ENCODE measurements at regions not wholly inside any gene's neighbourhood (a gene's known extent, or its start where the extent isn't known, plus 50 kb on each side); places are given as distances from the start of the nearest gene placed in this dataset.

DNA sequence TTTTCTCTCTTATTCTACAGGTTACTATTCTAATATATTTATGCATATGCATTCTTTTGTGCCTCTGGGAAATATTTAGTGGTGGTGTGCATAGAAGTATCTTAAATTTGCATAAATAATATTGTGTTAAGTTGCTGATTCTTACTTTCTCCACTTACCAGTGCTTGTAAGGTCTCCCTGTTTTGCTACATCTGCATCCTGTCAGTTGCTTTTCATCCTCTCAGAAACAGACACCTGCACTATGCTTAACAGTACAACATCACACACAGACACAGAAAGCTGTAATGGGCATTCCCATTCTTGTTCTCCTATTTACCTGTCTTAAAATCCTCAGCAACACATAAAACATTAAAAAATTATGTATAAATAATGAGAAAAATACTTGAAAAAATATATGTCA, 713.3 kb upstream of the RGMB start:
- Histone ChIP-seq H3K9me3 (ENCODE audit: control insufficient read depth, insufficient read depth, low read depth, low read length) (no peaks in the 10 kb centered on the region), H3K4me3 (ENCODE audit: low read depth, low read length) (no peak overlapping the region), H3K36me3 (ENCODE audit: control insufficient read depth in 2 of 2, insufficient read depth in 1 of 2, low read length in 2 of 2) (no peaks in the 10 kb centered on the region), H3K4me1 (ENCODE audit: control insufficient read depth, insufficient read depth, low read length) (no peaks in the 10 kb centered on the region), H3K27ac (ENCODE audit: extremely low read depth, low read depth, low read length) (no peak overlapping the region)
- POLR2A ChIA-PET: no interaction called here
- TF ChIP-seq, protein P1, sequence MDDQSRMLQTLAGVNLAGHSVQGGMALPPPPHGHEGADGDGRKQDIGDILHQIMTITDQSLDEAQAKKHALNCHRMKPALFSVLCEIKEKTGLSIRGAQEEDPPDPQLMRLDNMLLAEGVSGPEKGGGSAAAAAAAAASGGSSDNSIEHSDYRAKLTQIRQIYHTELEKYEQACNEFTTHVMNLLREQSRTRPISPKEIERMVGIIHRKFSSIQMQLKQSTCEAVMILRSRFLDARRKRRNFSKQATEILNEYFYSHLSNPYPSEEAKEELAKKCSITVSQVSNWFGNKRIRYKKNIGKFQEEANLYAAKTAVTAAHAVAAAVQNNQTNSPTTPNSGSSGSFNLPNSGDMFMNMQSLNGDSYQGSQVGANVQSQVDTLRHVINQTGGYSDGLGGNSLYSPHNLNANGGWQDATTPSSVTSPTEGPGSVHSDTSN (CRISPR knock-in tag; IDR thresholded peaks at IDR 0.05): no peak
- TF ChIP-seq ZNF549 (tag by site-specific recombination; IDR thresholded peaks at IDR 0.05): no peak
- no peak for TF ChIP-seq ZNF510 (tag by site-specific recombination; IDR thresholded peaks at IDR 0.05; ENCODE audit: insufficient replicate concordance)
- TF ChIP-seq ZNF623 (tag by site-specific recombination; IDR thresholded peaks at IDR 0.05): no peak
- TF ChIP-seq ZFP69B (tag by site-specific recombination; IDR thresholded peaks at IDR 0.05): no peak
- TF ChIP-seq ZNF629 (tag by site-specific recombination; IDR thresholded peaks at IDR 0.05): no peak
- TF ChIP-seq ZNF175 (tag by site-specific recombination; IDR thresholded peaks at IDR 0.05): no peak
- TF ChIP-seq, protein P2, sequence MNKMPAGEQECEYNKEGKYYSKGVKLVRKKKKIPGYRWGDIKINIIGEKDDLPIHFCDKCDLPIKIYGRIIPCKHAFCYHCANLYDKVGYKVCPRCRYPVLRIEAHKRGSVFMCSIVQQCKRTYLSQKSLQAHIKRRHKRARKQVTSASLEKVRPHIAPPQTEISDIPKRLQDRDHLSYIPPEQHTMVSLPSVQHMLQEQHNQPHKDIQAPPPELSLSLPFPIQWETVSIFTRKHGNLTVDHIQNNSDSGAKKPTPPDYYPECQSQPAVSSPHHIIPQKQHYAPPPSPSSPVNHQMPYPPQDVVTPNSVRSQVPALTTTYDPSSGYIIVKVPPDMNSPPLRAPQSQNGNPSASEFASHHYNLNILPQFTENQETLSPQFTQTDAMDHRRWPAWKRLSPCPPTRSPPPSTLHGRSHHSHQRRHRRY (tag by site-specific recombination; IDR thresholded peaks at IDR 0.05): no peak
- no peak for TF ChIP-seq ZNF132 (tag by site-specific recombination; IDR thresholded peaks at IDR 0.05; ENCODE audit: borderline replicate concordance)
- TF ChIP-seq, protein P3, sequence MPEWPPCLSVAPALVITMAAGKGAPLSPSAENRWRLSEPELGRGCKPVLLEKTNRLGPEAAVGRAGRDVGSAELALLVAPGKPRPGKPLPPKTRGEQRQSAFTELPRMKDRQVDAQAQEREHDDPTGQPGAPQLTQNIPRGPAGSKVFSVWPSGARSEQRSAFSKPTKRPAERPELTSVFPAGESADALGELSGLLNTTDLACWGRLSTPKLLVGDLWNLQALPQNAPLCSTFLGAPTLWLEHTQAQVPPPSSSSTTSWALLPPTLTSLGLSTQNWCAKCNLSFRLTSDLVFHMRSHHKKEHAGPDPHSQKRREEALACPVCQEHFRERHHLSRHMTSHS (tag by site-specific recombination; IDR thresholded peaks at IDR 0.05): no peak
- TF ChIP-seq, protein P4, sequence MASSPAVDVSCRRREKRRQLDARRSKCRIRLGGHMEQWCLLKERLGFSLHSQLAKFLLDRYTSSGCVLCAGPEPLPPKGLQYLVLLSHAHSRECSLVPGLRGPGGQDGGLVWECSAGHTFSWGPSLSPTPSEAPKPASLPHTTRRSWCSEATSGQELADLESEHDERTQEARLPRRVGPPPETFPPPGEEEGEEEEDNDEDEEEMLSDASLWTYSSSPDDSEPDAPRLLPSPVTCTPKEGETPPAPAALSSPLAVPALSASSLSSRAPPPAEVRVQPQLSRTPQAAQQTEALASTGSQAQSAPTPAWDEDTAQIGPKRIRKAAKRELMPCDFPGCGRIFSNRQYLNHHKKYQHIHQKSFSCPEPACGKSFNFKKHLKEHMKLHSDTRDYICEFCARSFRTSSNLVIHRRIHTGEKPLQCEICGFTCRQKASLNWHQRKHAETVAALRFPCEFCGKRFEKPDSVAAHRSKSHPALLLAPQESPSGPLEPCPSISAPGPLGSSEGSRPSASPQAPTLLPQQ (tag by site-specific recombination; IDR thresholded peaks at IDR 0.05): no peak
- TF ChIP-seq ZNF768 (tag by site-specific recombination; IDR thresholded peaks at IDR 0.05): no peak
- TF ChIP-seq, protein P5, sequence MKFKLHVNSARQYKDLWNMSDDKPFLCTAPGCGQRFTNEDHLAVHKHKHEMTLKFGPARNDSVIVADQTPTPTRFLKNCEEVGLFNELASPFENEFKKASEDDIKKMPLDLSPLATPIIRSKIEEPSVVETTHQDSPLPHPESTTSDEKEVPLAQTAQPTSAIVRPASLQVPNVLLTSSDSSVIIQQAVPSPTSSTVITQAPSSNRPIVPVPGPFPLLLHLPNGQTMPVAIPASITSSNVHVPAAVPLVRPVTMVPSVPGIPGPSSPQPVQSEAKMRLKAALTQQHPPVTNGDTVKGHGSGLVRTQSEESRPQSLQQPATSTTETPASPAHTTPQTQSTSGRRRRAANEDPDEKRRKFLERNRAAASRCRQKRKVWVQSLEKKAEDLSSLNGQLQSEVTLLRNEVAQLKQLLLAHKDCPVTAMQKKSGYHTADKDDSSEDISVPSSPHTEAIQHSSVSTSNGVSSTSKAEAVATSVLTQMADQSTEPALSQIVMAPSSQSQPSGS (tag by site-specific recombination; IDR thresholded peaks at IDR 0.05; ENCODE audit: low read depth): no peak
- TF ChIP-seq ZNF23 (tag by site-specific recombination; IDR thresholded peaks at IDR 0.05; ENCODE audit: borderline replicate concordance): no peak
- no peak for TF ChIP-seq ZNF211 (tag by site-specific recombination; IDR thresholded peaks at IDR 0.05; ENCODE audit: low read depth)
- no peak for TF ChIP-seq RBAK (tag by site-specific recombination; IDR thresholded peaks at IDR 0.05)
- TF ChIP-seq ZNF248 (tag by site-specific recombination; IDR thresholded peaks at IDR 0.05): no peak
- TF ChIP-seq ZFP3 (tag by site-specific recombination; IDR thresholded peaks at IDR 0.05; ENCODE audit: low read depth): no peak
- TF ChIP-seq, protein P6, sequence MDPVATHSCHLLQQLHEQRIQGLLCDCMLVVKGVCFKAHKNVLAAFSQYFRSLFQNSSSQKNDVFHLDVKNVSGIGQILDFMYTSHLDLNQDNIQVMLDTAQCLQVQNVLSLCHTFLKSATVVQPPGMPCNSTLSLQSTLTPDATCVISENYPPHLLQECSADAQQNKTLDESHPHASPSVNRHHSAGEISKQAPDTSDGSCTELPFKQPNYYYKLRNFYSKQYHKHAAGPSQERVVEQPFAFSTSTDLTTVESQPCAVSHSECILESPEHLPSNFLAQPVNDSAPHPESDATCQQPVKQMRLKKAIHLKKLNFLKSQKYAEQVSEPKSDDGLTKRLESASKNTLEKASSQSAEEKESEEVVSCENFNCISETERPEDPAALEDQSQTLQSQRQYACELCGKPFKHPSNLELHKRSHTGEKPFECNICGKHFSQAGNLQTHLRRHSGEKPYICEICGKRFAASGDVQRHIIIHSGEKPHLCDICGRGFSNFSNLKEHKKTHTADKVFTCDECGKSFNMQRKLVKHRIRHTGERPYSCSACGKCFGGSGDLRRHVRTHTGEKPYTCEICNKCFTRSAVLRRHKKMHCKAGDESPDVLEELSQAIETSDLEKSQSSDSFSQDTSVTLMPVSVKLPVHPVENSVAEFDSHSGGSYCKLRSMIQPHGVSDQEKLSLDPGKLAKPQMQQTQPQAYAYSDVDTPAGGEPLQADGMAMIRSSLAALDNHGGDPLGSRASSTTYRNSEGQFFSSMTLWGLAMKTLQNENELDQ (tag by site-specific recombination; IDR thresholded peaks at IDR 0.05; ENCODE audit: low read depth): no peak
- CTCF ChIA-PET: no interaction called here
